Loucy (cell line): ENCODE measurements at regions not wholly inside any gene's neighbourhood (a gene's known extent, or its start where the extent isn't known, plus 50 kb on each side); places are given as distances from the start of the nearest gene placed in this dataset.

Source experiments
- H2AFZ ChIP-seq: fragments of 200-600 bp; sonication (generic); 2 replicates; pipeline ENCODE4 v1.6.0; 2016; ENCODE audit warnings: antibody characterized with exemption, mild to moderate bottlenecking, low read length, moderate library complexity
- H3F3A ChIP-seq: fragments of 200-600 bp; 2 replicates; pipeline ENCODE4 v1.6.0; 2016; ENCODE audit warnings: antibody characterized with exemption, low read depth, mild to moderate bottlenecking
- H3K27me3 ChIP-seq: fragments of 200-600 bp; sonication (generic); 2 replicates; pipeline ENCODE4 v1.6.1; 2014; ENCODE audit warnings: low read length, mild to moderate bottlenecking; ENCODE audit not compliant: insufficient read depth, poor library complexity, severe bottlenecking
- H3K36me3 ChIP-seq: fragments of 200-600 bp; sonication (generic); 2 replicates; pipeline ENCODE4 v1.6.1; 2016; ENCODE audit warnings: low read length; ENCODE audit not compliant: insufficient read depth
- H3K4me1 ChIP-seq: fragments of 200-600 bp; sonication (generic); 2 replicates; pipeline ENCODE4 v1.5.1; 2014; ENCODE audit warnings: low read length, mild to moderate bottlenecking; ENCODE audit not compliant: insufficient read depth, poor library complexity, severe bottlenecking
- H3K4me2 ChIP-seq: fragments of 200-600 bp; sonication (generic); 2 replicates; pipeline ENCODE4 v1.6.0; 2014; ENCODE audit warnings: antibody characterized with exemption, low read length, low read depth, mild to moderate bottlenecking; ENCODE audit not compliant: poor library complexity, severe bottlenecking
- H3K4me3 ChIP-seq: fragments of 200-600 bp; sonication (generic); 2 replicates; pipeline ENCODE4 v1.5.1; 2014; ENCODE audit warnings: low read length, mild to moderate bottlenecking, mixed read lengths; ENCODE audit not compliant: poor library complexity, severe bottlenecking
- H3K79me2 ChIP-seq: fragments of 200-600 bp; sonication (generic); 2 replicates; pipeline ENCODE4 v1.6.1; 2014; ENCODE audit warnings: low read length; ENCODE audit not compliant: insufficient read depth
- H3K9ac ChIP-seq: fragments of 200-600 bp; sonication (generic); 2 replicates; pipeline ENCODE4 v1.6.0; 2014; ENCODE audit warnings: mild to moderate bottlenecking, low read depth, low read length, moderate library complexity; ENCODE audit not compliant: poor library complexity, severe bottlenecking
- H3K9me2 ChIP-seq: fragments of 200-600 bp; sonication (generic); replicated peaks from 2 replicates; pipeline ENCODE4 v1.6.1; 2016; ENCODE audit warnings: low read depth, low read length, mixed read lengths
- H3K9me3 ChIP-seq: fragments of 200-600 bp; sonication (generic); 2 replicates; pipeline ENCODE4 v1.6.1; 2014; ENCODE audit warnings: mild to moderate bottlenecking, antibody characterized with exemption, low read length, low read depth; ENCODE audit not compliant: insufficient read depth
- H4K20me1 ChIP-seq: fragments of 200-600 bp; sonication (generic); 2 replicates; pipeline ENCODE4 v1.6.0; 2014; ENCODE audit warnings: antibody characterized with exemption, low read length, mild to moderate bottlenecking; ENCODE audit not compliant: insufficient read depth, poor library complexity, severe bottlenecking
- EZH2phosphoT487 ChIP-seq: fragments of 200-600 bp; IDR thresholded peaks from 2 replicates; pipeline ENCODE4 v1.6.1; 2018; ENCODE audit warnings: antibody characterized with exemption, mild to moderate bottlenecking, moderate library complexity, borderline replicate concordance
- TF ChIP-seq, protein P1 (sequence below): fragments of 200-600 bp; sonication (generic); conservative IDR thresholded peaks from 2 replicates; pipeline ENCODE4 v1.5.1; 2014; ENCODE audit warnings: mild to moderate bottlenecking, antibody characterized with exemption, low read length

DNA sequence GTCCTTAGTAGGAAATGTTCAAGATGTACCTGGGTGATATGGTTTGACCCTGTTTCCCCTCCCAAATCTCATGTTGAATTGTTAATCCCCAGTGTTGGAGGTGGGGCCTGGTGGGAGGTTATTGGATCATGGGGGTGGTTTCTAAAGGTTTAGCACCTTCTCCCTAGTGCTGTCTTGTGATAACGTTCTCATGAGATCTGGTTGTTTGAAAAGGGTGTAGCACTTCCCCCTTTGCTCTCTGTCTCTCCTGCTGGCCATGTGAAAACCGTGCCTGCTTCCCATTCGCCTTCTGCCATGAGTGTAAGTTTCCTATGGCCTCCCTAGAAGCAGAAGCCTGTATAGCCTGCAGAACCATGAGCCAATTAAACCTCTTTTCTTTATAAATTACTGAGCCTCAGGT is 353.0 kb upstream of the SFSWAP start:
- Histone ChIP-seq H3K9me3 (no peaks in the 10 kb centered on the region; the same call in 1 of the 2 replicates), H3K27me3 (no peaks in the 10 kb centered on the region), H3K9me2 (no peaks in the 10 kb centered on the region), H3K36me3 (no peaks in the 10 kb centered on the region), H3F3A (no peaks in the 10 kb centered on the region), H3K4me3 (no peak overlapping the region), H2AFZ (no peak overlapping the region), H4K20me1 (no peaks in the 10 kb centered on the region), H3K4me2 (no peak overlapping the region), H3K4me1 (no peaks in the 10 kb centered on the region), H3K9ac (no peak overlapping the region), H3K79me2 (no peaks in the 10 kb centered on the region)
- TF ChIP-seq, protein P1, sequence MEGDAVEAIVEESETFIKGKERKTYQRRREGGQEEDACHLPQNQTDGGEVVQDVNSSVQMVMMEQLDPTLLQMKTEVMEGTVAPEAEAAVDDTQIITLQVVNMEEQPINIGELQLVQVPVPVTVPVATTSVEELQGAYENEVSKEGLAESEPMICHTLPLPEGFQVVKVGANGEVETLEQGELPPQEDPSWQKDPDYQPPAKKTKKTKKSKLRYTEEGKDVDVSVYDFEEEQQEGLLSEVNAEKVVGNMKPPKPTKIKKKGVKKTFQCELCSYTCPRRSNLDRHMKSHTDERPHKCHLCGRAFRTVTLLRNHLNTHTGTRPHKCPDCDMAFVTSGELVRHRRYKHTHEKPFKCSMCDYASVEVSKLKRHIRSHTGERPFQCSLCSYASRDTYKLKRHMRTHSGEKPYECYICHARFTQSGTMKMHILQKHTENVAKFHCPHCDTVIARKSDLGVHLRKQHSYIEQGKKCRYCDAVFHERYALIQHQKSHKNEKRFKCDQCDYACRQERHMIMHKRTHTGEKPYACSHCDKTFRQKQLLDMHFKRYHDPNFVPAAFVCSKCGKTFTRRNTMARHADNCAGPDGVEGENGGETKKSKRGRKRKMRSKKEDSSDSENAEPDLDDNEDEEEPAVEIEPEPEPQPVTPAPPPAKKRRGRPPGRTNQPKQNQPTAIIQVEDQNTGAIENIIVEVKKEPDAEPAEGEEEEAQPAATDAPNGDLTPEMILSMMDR, result no peak
- no peak for TF ChIP-seq EZH2phosphoT487

DNA sequence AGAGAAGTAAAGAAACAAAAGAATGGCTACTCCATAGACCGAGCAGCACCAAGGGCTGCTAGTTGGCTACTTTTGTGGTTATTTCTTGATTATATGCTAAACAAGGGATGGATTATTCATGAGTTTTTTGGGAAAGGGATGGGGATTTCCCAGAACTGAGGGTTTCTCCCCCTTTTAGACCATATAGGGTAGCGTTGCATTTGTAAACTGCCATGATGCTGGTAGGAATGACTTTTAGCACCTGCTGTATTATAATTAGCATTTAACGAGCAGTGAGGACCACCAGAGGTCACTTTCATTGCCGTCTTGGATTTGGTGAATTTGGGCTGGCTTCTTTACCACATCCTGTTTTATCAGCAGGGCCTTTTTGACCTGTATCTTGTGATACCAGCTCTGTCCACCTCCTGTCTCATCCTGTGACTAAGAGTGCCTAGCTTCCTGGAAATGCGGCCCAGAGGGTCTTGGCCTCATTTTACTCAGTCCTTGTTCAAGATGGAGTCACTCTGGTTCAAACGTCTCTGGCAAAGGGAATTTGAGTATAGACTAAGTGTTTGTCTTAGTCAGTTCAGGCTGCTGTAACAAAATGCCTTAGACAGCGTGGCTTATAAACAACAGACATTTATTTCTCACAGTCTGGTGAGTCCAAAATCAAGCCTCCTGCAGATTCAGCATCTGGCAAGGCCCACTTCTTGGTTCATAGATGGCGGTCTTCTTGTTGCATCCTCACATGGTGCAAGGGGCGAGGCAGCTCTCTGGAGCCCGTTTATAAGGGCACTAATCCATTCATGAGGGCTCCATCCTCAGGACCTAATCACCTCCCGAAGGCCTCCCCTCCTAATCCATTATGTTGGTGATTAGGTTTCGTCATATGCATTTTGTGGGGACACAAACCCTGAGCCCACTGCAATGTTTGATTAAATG is 348.3 kb upstream of the SFSWAP start:
- Histone ChIP-seq H3K36me3 (no peaks in the 10 kb centered on the region), H4K20me1 (no peaks in the 10 kb centered on the region), H3F3A (no peaks in the 10 kb centered on the region), H3K9ac (no peak overlapping the region), H3K9me2 (no peaks in the 10 kb centered on the region), H3K9me3 (no peaks in the 10 kb centered on the region), H3K27me3 (no peaks in the 10 kb centered on the region), H3K4me2 (no peak overlapping the region), H3K4me1 (no peaks in the 10 kb centered on the region), H2AFZ (no peak overlapping the region), H3K79me2 (no peaks in the 10 kb centered on the region), H3K4me3 (no peak overlapping the region)
- TF ChIP-seq, protein P1, result no peak
- TF ChIP-seq EZH2phosphoT487, result no peak

DNA sequence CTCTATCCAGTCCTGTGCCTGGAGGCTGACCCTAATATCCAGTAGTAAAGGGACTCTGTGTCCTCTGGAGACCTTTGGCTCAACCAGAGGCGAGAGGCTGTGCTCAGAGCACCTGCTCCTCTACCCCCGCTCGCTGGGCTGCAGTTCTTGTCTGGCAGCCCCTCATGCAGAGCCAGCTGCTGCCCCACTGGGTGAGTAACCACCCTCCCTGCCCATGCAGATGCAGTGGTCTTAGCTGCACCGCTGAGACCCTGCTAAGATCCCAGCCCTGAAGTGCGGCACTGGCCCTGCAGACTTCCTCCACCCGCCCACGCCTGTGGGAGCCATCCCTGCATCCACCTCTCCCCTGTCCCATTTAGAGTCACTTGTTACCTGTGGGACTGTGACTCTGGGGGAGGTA is 347.5 kb upstream of the SFSWAP start:
- Histone ChIP-seq H3K9me3 (no peaks in the 10 kb centered on the region; the same call in 1 of the 2 replicates), H3K36me3 (no peaks in the 10 kb centered on the region), H4K20me1 (no peaks in the 10 kb centered on the region), H3K4me2 (no peak overlapping the region), H3K4me3 (no peak overlapping the region), H2AFZ (no peak overlapping the region), H3K4me1 (no peaks in the 10 kb centered on the region), H3K79me2 (no peaks in the 10 kb centered on the region), H3F3A (no peaks in the 10 kb centered on the region), H3K9ac (no peak overlapping the region), H3K9me2 (no peaks in the 10 kb centered on the region), H3K27me3 (no peaks in the 10 kb centered on the region)
- TF ChIP-seq, protein P1, result no peak
- no peak for TF ChIP-seq EZH2phosphoT487
